Parathyroid adenoma (tissue), 2 donors: ENCODE measurements at regions not wholly inside any gene's neighbourhood (a gene's known extent, or its start where the extent isn't known, plus 50 kb on each side); places are given as distances from the start of the nearest gene placed in this dataset.

Source experiments
- H2AFZ ChIP-seq: fragments of 300-600 bp; sonication (generic); one replicate; pipeline ENCODE4 v1.7.0; 2017; ENCODE audit warnings: antibody characterized with exemption, mild to moderate bottlenecking
- H3K27ac ChIP-seq: fragments of 300-600 bp; sonication (generic); one replicate; pipeline ENCODE4 v1.7.0; 2017
- H3K27me3 ChIP-seq: fragments of 300-600 bp; sonication (generic); one replicate; pipeline ENCODE4 v1.7.0; 2017; ENCODE audit warnings: low read length; ENCODE audit not compliant: control insufficient read depth, insufficient read depth
- H3K36me3 ChIP-seq: fragments of 300-600 bp; sonication (generic); one replicate; pipeline ENCODE4 v1.7.0; 2017; ENCODE audit warnings: low read length; ENCODE audit not compliant: control insufficient read depth, insufficient read depth
- H3K4me1 ChIP-seq: fragments of 300-600 bp; sonication (generic); one replicate; pipeline ENCODE4 v1.7.0; 2017; ENCODE audit warnings: control low read depth
- H3K4me2 ChIP-seq: fragments of 300-600 bp; sonication (generic); one replicate; pipeline ENCODE4 v1.7.0; 2017; ENCODE audit warnings: low read length
- H3K4me3 ChIP-seq: fragments of 300-600 bp; sonication (generic); one replicate; pipeline ENCODE4 v1.7.0; 2017; ENCODE audit warnings: low read depth, low read length
- H3K79me2 ChIP-seq: fragments of 300-600 bp; sonication (generic); one replicate; pipeline ENCODE4 v1.7.0; 2017; ENCODE audit warnings: control low read depth
- H3K9ac ChIP-seq: fragments of 300-600 bp; sonication (generic); one replicate; pipeline ENCODE4 v1.7.0; 2017; ENCODE audit warnings: mild to moderate bottlenecking
- H3K9me3 ChIP-seq: fragments of 300-600 bp; sonication (generic); one replicate; pipeline ENCODE4 v1.7.0; 2017; ENCODE audit warnings: low read length; ENCODE audit not compliant: control insufficient read depth
- CTCF ChIP-seq: fragments of 300-600 bp; sonication (generic); IDR thresholded peaks from one replicate; pipeline ENCODE4 v1.7.0; 2017; ENCODE audit warnings: antibody characterized with exemption, mild to moderate bottlenecking
- donor health status: primary hyperparathyroidism.

- H3K4me3 ChIP-seq, result no peak overlapping the region
- H3K9me3 ChIP-seq, result no peaks in the 10 kb centered on the region
- no peaks in the 10 kb centered on the region for H3K27me3 ChIP-seq
- H3K4me1 ChIP-seq, result no peaks in the 10 kb centered on the region
- no peaks in the 10 kb centered on the region for H3K79me2 ChIP-seq
- no peak overlapping the region for H3K9ac ChIP-seq
- no peaks in the 10 kb centered on the region for H3K36me3 ChIP-seq
- H2AFZ ChIP-seq, result no peak overlapping the region
- no peak overlapping the region for H3K27ac ChIP-seq
- no peak overlapping the region for H3K4me2 ChIP-seq
- TF ChIP-seq CTCF, result no peak
Observed at GRCh38 chr20:20843982-20844381, 131.5 kb upstream of the RALGAPA2 start.

- H3K79me2 ChIP-seq, result no peaks in the 10 kb centered on the region
- no peaks in the 10 kb centered on the region for H3K27me3 ChIP-seq
- TF ChIP-seq CTCF, result no peak
- no peak overlapping the region for H3K9ac ChIP-seq
- no peak overlapping the region for H2AFZ ChIP-seq
- no peaks in the 10 kb centered on the region for H3K4me1 ChIP-seq
- H3K4me3 ChIP-seq, result no peak overlapping the region
- H3K4me2 ChIP-seq, result no peak overlapping the region
- no peaks in the 10 kb centered on the region for H3K36me3 ChIP-seq
- H3K9me3 ChIP-seq, result no peaks in the 10 kb centered on the region
- no peak overlapping the region for H3K27ac ChIP-seq
Observed at GRCh38 chr20:20839771-20840170, 127.3 kb upstream of the RALGAPA2 start.

GRCh38 chr20:20837574-20838021 lies 125.2 kb upstream of the RALGAPA2 start:
- Histone ChIP-seq H3K36me3 (no peaks in the 10 kb centered on the region), H3K9ac (no peak overlapping the region)

GRCh38 chr20:20836836-20837235 lies 124.4 kb upstream of the RALGAPA2 start:
- no peaks in the 10 kb centered on the region for H3K36me3 ChIP-seq
- H3K27me3 ChIP-seq, result no peaks in the 10 kb centered on the region
- no peaks in the 10 kb centered on the region for H3K9me3 ChIP-seq
- no peak overlapping the region for H2AFZ ChIP-seq
- H3K9ac ChIP-seq, result no peak overlapping the region
- H3K79me2 ChIP-seq, result no peaks in the 10 kb centered on the region
- H3K4me1 ChIP-seq, result no peaks in the 10 kb centered on the region
- no peak overlapping the region for H3K4me3 ChIP-seq
- no peak overlapping the region for H3K4me2 ChIP-seq
- TF ChIP-seq CTCF, result no peak
- no peak overlapping the region for H3K27ac ChIP-seq

More at GRCh38 chr20:20837574-20838021, 125.2 kb upstream of the RALGAPA2 start:
- H2AFZ ChIP-seq, result peak overlapping the region; percentile 14
- H3K4me2 ChIP-seq, result peak overlapping the region; percentile 39
- H3K4me3 ChIP-seq, result peak overlapping the region; percentile 21
- H3K4me1 ChIP-seq, result no peaks in the 10 kb centered on the region
- no peaks in the 10 kb centered on the region for H3K9me3 ChIP-seq
- no peaks in the 10 kb centered on the region for H3K79me2 ChIP-seq
- no peaks in the 10 kb centered on the region for H3K27me3 ChIP-seq
- TF ChIP-seq CTCF, result peak; percentile 54
- H3K27ac ChIP-seq, result no peak overlapping the region

- Histone ChIP-seq H3K36me3 (no peaks in the 10 kb centered on the region), H3K27me3 (no peaks in the 10 kb centered on the region), H3K4me2 (no peak overlapping the region), H3K4me3 (no peak overlapping the region), H3K27ac (no peak overlapping the region), H3K4me1 (no peaks in the 10 kb centered on the region), H3K9me3 (no peaks in the 10 kb centered on the region), H3K79me2 (no peaks in the 10 kb centered on the region), H2AFZ (no peak overlapping the region), H3K9ac (no peak overlapping the region)
- TF ChIP-seq CTCF, result no peak
Observed at GRCh38 chr20:20835897-20836296, 123.5 kb upstream of the RALGAPA2 start.
